IMR-90 (cell line): ENCODE measurements at regions not wholly inside any gene's neighbourhood (a gene's known extent, or its start where the extent isn't known, plus 50 kb on each side); places are given as distances from the start of the nearest gene placed in this dataset.

Source experiments
- ATAC-seq: fragments of 200-7000 bp; cut with Tn5 transposase; 2 replicates; pipeline ENCODE4 v1.9.1; 2020; ENCODE audit warnings: low read depth, mild to moderate bottlenecking, moderate library complexity
- BruUV-seq: library from RNA; stranded (reverse); fragments of 400-500 nt; replicated peaks from 2 replicates; lab custom pipeline; 2021; lab: Mats Ljungman, UMichigan
- CTCF ChIA-PET: fragments of 300-600 bp; formaldehyde crosslinking; extraction: SDS; loops from one replicate; lab custom pipeline; 2021; ENCODE audit warnings: antibody characterized with exemption; lab: Yijun Ruan, JAX
- POLR2A ChIA-PET: fragments of 300-600 bp; sonication (Branson Sonifier 250); formaldehyde crosslinking; loops from one replicate; lab custom pipeline; 2022; ENCODE audit warnings: antibody characterized with exemption; ENCODE audit not compliant: unreplicated experiment; lab: Charles Lee
- DNase-seq: peaks from one replicate; pipeline ENCODE4 v3.0.0; 2013
- H2AFZ ChIP-seq: replicated peaks from 2 replicates; pipeline ENCODE3; 2013; ENCODE audit warnings: low read length, mild to moderate bottlenecking; ENCODE audit not compliant: poor library complexity
- H2AK5ac ChIP-seq: 2 replicates; pipeline ENCODE4 v1.6.1; 2013; ENCODE audit warnings: low read depth, low read length, inconsistent platforms
- H2AK9ac ChIP-seq: replicated peaks from 2 replicates; pipeline ENCODE3; 2013; ENCODE audit warnings: mild to moderate bottlenecking, low read depth, low read length, moderate library complexity; ENCODE audit not compliant: poor library complexity
- H2BK120ac ChIP-seq: 2 replicates; pipeline ENCODE4 v1.6.1; 2013; ENCODE audit warnings: low read depth, low read length, inconsistent platforms
- H2BK15ac ChIP-seq: 3 replicates; pipeline ENCODE4 v1.6.1; 2013; ENCODE audit warnings: low read depth, low read length, inconsistent platforms
- H2BK20ac ChIP-seq: 2 replicates; pipeline ENCODE4 v1.6.1; 2013; ENCODE audit warnings: low read depth, mild to moderate bottlenecking, inconsistent platforms, low read length, moderate library complexity
- H2BK5ac ChIP-seq: 2 replicates; pipeline ENCODE4 v1.6.1; 2013; ENCODE audit warnings: mild to moderate bottlenecking, low read depth, low read length, inconsistent platforms; ENCODE audit not compliant: poor library complexity, severe bottlenecking
- H3K14ac ChIP-seq: replicated peaks from 2 replicates; pipeline ENCODE4 v1.6.1; 2013; ENCODE audit warnings: low read depth, low read length, inconsistent platforms
- H3K18ac ChIP-seq: 2 replicates; pipeline ENCODE4 v1.6.1; 2013; ENCODE audit warnings: low read depth, low read length, control low read depth
- H3K23ac ChIP-seq: 2 replicates; pipeline ENCODE4 v1.6.1; 2013; ENCODE audit warnings: low read depth, low read length, inconsistent platforms
- H3K27ac ChIP-seq: 2 replicates; pipeline ENCODE4 v1.5.1; 2013; ENCODE audit warnings: mild to moderate bottlenecking, control low read depth, low read length; ENCODE audit not compliant: insufficient read depth
- H3K27me3 ChIP-seq: 2 replicates; pipeline ENCODE4 v1.6.1; 2013; ENCODE audit warnings: low read length; ENCODE audit not compliant: control insufficient read depth, insufficient read depth
- H3K36me3 ChIP-seq: 2 replicates; pipeline ENCODE4 v1.6.1; 2013; ENCODE audit warnings: low read length, mixed read lengths; ENCODE audit not compliant: control insufficient read depth, insufficient read depth
- H3K4ac ChIP-seq: 2 replicates; pipeline ENCODE4 v1.6.1; 2013; ENCODE audit warnings: low read depth, low read length, inconsistent platforms
- H3K4me1 ChIP-seq: 2 replicates; pipeline ENCODE4 v1.6.1; 2013; ENCODE audit warnings: low read length, mixed read lengths; ENCODE audit not compliant: control insufficient read depth, insufficient read depth
- H3K4me2 ChIP-seq: 2 replicates; pipeline ENCODE4 v1.6.1; 2013; ENCODE audit warnings: low read depth, mild to moderate bottlenecking, control low read depth, low read length, moderate library complexity
- H3K4me3 ChIP-seq: 2 replicates; pipeline ENCODE4 v1.5.1; 2013; ENCODE audit warnings: low read depth, mild to moderate bottlenecking, control low read depth, low read length, moderate library complexity; ENCODE audit not compliant: insufficient read depth
- H3K56ac ChIP-seq: 2 replicates; pipeline ENCODE4 v1.6.1; 2013; ENCODE audit warnings: low read length, inconsistent platforms; ENCODE audit not compliant: insufficient read depth; ENCODE audit errors: extremely low read depth
- H3K79me1 ChIP-seq, 2 experiments: 2 replicates each; pipeline ENCODE4 v1.6.1; 2013; ENCODE audit warnings: low read length in 2 of 2, inconsistent platforms in 1 of 2, low read depth in 1 of 2
- H3K9ac ChIP-seq: 2 replicates; pipeline ENCODE4 v1.6.1; 2013; ENCODE audit warnings: low read depth, low read length, control low read depth
- H3K9me1 ChIP-seq: 2 replicates; pipeline ENCODE4 v1.6.1; 2013; ENCODE audit warnings: low read length, inconsistent platforms; ENCODE audit not compliant: insufficient read depth
- H3K9me3 ChIP-seq: 2 replicates; pipeline ENCODE4 v1.6.1; 2013; ENCODE audit warnings: low read length; ENCODE audit not compliant: control insufficient read depth, insufficient read depth
- H4K20me1 ChIP-seq: 2 replicates; pipeline ENCODE4 v1.6.1; 2013; ENCODE audit warnings: low read length, inconsistent platforms; ENCODE audit not compliant: insufficient read depth
- H4K5ac ChIP-seq: 2 replicates; pipeline ENCODE4 v1.6.1; 2013; ENCODE audit warnings: mild to moderate bottlenecking, low read depth, low read length, control low read depth
- H4K8ac ChIP-seq, 2 experiments: 2 replicates each; pipeline ENCODE4 v1.6.1; 2013; ENCODE audit warnings: low read depth in 2 of 2, low read length in 2 of 2, control low read depth in 1 of 2, inconsistent platforms in 1 of 2
- H4K91ac ChIP-seq: 2 replicates; pipeline ENCODE4 v1.6.1; 2013; ENCODE audit warnings: low read depth, low read length, inconsistent platforms; ENCODE audit not compliant: insufficient read depth
- CHD1 ChIP-seq: IDR thresholded peaks from 2 replicates; pipeline ENCODE4 v1.6.1; 2012; ENCODE audit warnings: low read depth, low read length, improper control_type of control experiment
- CTCF ChIP-seq: conservative IDR thresholded peaks from 2 replicates; pipeline ENCODE4 v1.5.1; 2012; ENCODE audit warnings: mild to moderate bottlenecking, low read depth, low read length, improper control_type of control experiment
- ELK1 ChIP-seq: fragments of 150-350 bp; IDR thresholded peaks from 2 replicates; pipeline ENCODE4 v1.6.1; 2016; ENCODE audit warnings: low read depth, mild to moderate bottlenecking, low read length, moderate library complexity, borderline replicate concordance
- FOS ChIP-seq: fragments of 150-350 bp; IDR thresholded peaks from 2 replicates; pipeline ENCODE4 v1.6.1; 2016; ENCODE audit warnings: low read depth, low read length
- MAFK ChIP-seq: IDR thresholded peaks from 2 replicates; pipeline ENCODE4 v1.6.1; 2012; ENCODE audit warnings: low read depth, low read length, improper control_type of control experiment
- MAZ ChIP-seq: IDR thresholded peaks from 2 replicates; pipeline ENCODE4 v1.6.1; 2012; ENCODE audit warnings: low read depth, mild to moderate bottlenecking, low read length, improper control_type of control experiment, moderate library complexity, borderline replicate concordance
- NFE2L2 ChIP-seq: fragments of 150-350 bp; IDR thresholded peaks from 2 replicates; pipeline ENCODE4 v1.6.1; 2016; ENCODE audit warnings: low read depth, mild to moderate bottlenecking, low read length
- POLR2A ChIP-seq: IDR thresholded peaks from 2 replicates; pipeline ENCODE4 v1.6.1; 2012; ENCODE audit warnings: mild to moderate bottlenecking, low read depth, low read length
- RAD21 ChIP-seq: IDR thresholded peaks from 2 replicates; pipeline ENCODE4 v1.6.1; 2012; ENCODE audit warnings: low read length, improper control_type of control experiment
- SMC3 ChIP-seq: fragments of 150-350 bp; IDR thresholded peaks from 2 replicates; pipeline ENCODE4 v1.6.1; 2016; ENCODE audit warnings: low read depth, mild to moderate bottlenecking, antibody characterized with exemption, low read length, moderate library complexity
- USF2 ChIP-seq: fragments of 150-350 bp; IDR thresholded peaks from 2 replicates; pipeline ENCODE4 v1.6.1; 2017; ENCODE audit warnings: mild to moderate bottlenecking, antibody characterized with exemption, low read length, low read depth
- WGBS, 2 experiments: methylation state at CpG; one replicate each; pipeline versions ENCODE4 v1.1.5 to v1.1.7; 2013; ENCODE audit warnings: missing lambda C conversion rate in 2 of 2; ENCODE audit not compliant: insufficient read length in 1 of 2; ENCODE audit errors: extremely low coverage in 2 of 2; 5-methylcytosine and 5-hydroxymethylcytosine counted together
- dilution Hi-C: fragments of 300-500 bp; cut with HindIII; formaldehyde crosslinking; loops from one replicate; pipeline ENCODE4 v1.14.3; 2018; ENCODE audit warnings: low sequenced_read_pairs; ENCODE audit not compliant: unreplicated experiment
- in situ Hi-C: fragments of 300-500 bp; cut with MboI; formaldehyde crosslinking; loops from 3 replicates; pipeline ENCODE4 v1.14.3; 2019; ENCODE audit warnings: low sequenced_read_pairs, inconsistent platforms, mixed read lengths
- intact Hi-C: fragments of 100-400 bp; cut with micrococcal nuclease; formaldehyde crosslinking; loops from 2 replicates; pipeline ENCODE4 v1.10.0; 2022

GRCh38 chr10:62550173-62550572 is 176.0 kb downstream of the ZNF365 start:
- H3K56ac ChIP-seq = no peak overlapping the region
- no peak overlapping the region for H3K4me3 ChIP-seq
- intact Hi-C loops (no loop called here), in situ Hi-C loops (no loop called here), dilution Hi-C loops (no loop called here)
- no peak for ATAC-seq
- H4K5ac ChIP-seq = no peak overlapping the region
- H3K9me3 ChIP-seq = no peaks in the 10 kb centered on the region
- H3K9ac ChIP-seq = no peak overlapping the region
- H2BK20ac ChIP-seq = no peak overlapping the region
- TF ChIP-seq MAFK (no peak), USF2 (no peak), RAD21 (no peak), POLR2A (no peak), NFE2L2 (no peak), FOS (no peak), ELK1 (no peak), MAZ (no peak), CHD1 (no peak), CTCF (no peak), SMC3 (no peak)
- no peaks in the 10 kb centered on the region for H3K36me3 ChIP-seq
- no peak overlapping the region for H3K27ac ChIP-seq
- no peak overlapping the region for H3K23ac ChIP-seq
- no peak for DNase-seq
- WGBS, 2 experiments = no CpG with 5 or more reads among the region's 1 CpG
- no peaks in the 10 kb centered on the region for H3K79me1 ChIP-seq
- no peak overlapping the region for H3K4ac ChIP-seq
- H2AK5ac ChIP-seq = no peak overlapping the region
- no peak overlapping the region for H4K8ac ChIP-seq
- no peaks in the 10 kb centered on the region for H3K9me1 ChIP-seq
- H4K20me1 ChIP-seq = no peaks in the 10 kb centered on the region
- H2AFZ ChIP-seq = no peak overlapping the region
- H3K18ac ChIP-seq = no peak overlapping the region
- no peak overlapping the region for H3K4me2 ChIP-seq
- H2BK5ac ChIP-seq = no peak overlapping the region
- H2AK9ac ChIP-seq = no peak overlapping the region
- BruUV-seq = no TSS peak
- H2BK15ac ChIP-seq = no peak overlapping the region
- H2BK120ac ChIP-seq = no peak overlapping the region
- ChIA-PET CTCF (no interaction called here), POLR2A (no interaction called here)
- H4K91ac ChIP-seq = no peak overlapping the region
- no peaks in the 10 kb centered on the region; the same call in 1 of the 2 replicates for H3K4me1 ChIP-seq
- H3K27me3 ChIP-seq = peaks cover 9% of the 10 kb centered on the region; the same call in 1 of the 2 replicates
- H3K14ac ChIP-seq = no peak overlapping the region
